K562 (cell line): ENCODE measurements at regions not wholly inside any gene's neighbourhood (a gene's known extent, or its start where the extent isn't known, plus 50 kb on each side); places are given as distances from the start of the nearest gene placed in this dataset.

Experiments
- BRCA1 ChIP-seq, 2 experiments: fragments of 450-650 bp in 1 of 2; sonication (generic) in 1 of 2; formaldehyde crosslinking in 1 of 2; IDR thresholded peaks; 2 replicates each; pipeline versions ENCODE4 v1.5.0 to v1.6.1; 2017 to 2020; ENCODE audit warnings: mild to moderate bottlenecking in 1 of 2, missing genetic modification reagents in 1 of 2
- CEBPB ChIP-seq: fragments of 450-650 bp; IDR thresholded peaks from 2 replicates; pipeline ENCODE4 v1.6.1; 2016; ENCODE audit warnings: missing genetic modification characterization, missing compliant biosample characterization
- CGGBP1 ChIP-seq: fragments of 250-450 bp; sonication (Bioruptor Pico); IDR thresholded peaks from 2 replicates; pipeline ENCODE4 v1.9.0; 2021; ENCODE audit warnings: mild to moderate bottlenecking
- CTCF ChIP-seq, 3 experiments: IDR thresholded peaks in 2 of 3; conservative IDR thresholded peaks in 1 of 3; 2 replicates each; pipeline ENCODE4 v1.5.1; 2011 to 2012; ENCODE audit warnings: low read length in 3 of 3, mild to moderate bottlenecking in 3 of 3, control low read depth in 2 of 3, improper control_type of control experiment in 1 of 3, inconsistent platforms in 1 of 3, low read depth in 1 of 3, mixed read lengths in 1 of 3, moderate library complexity in 1 of 3; ENCODE audit not compliant: insufficient read depth in 2 of 3
- E2F1 ChIP-seq: sonication (generic); formaldehyde crosslinking; IDR thresholded peaks from 2 replicates; pipeline ENCODE4 v1.8.1; 2023; ENCODE audit warnings: mild to moderate bottlenecking, missing genetic modification reagents, moderate library complexity
- HDAC2 ChIP-seq: fragments of 450-650 bp; IDR thresholded peaks from 2 replicates; pipeline ENCODE4 v1.6.1; 2016; ENCODE audit warnings: mild to moderate bottlenecking
- POLR2A ChIP-seq: fragments of 450-650 bp; conservative IDR thresholded peaks from 2 replicates; pipeline ENCODE4 v1.6.1; 2016
- ZNF212 ChIP-seq: fragments of 450-650 bp; formaldehyde crosslinking; IDR thresholded peaks from 2 replicates; pipeline ENCODE4 v1.4.0; 2020; ENCODE audit warnings: mild to moderate bottlenecking

GRCh38 chr12:47400266-47400665 is 305.6 kb downstream of the RPAP3 start:
- TF ChIP-seq E2F1 (CRISPR knock-in tag) (no peak), CEBPB (tag) (no peak), BRCA1 (IDR thresholded peaks at IDR 0.05) (no peak), BRCA1 (CRISPR knock-in tag; IDR thresholded peaks at IDR 0.05) (no peak), CGGBP1 (no peak), ZNF212 (CRISPR knock-in tag) (no peak), CTCF (IDR thresholded peaks at IDR 0.05 in 2 of 3, conservative IDR thresholded peaks at IDR 0.05 in 1 of 3; ENCODE audit: insufficient read depth in 2 of 3, low read depth in 1 of 3, low read length in 3 of 3) (no peak), HDAC2 (no peak), POLR2A (no peak)
